ENCODE measurements at regions not wholly inside any gene's neighbourhood (a gene's known extent, or its start where the extent isn't known, plus 50 kb on each side); places are given as distances from the start of the nearest gene placed in this dataset.

DNA sequence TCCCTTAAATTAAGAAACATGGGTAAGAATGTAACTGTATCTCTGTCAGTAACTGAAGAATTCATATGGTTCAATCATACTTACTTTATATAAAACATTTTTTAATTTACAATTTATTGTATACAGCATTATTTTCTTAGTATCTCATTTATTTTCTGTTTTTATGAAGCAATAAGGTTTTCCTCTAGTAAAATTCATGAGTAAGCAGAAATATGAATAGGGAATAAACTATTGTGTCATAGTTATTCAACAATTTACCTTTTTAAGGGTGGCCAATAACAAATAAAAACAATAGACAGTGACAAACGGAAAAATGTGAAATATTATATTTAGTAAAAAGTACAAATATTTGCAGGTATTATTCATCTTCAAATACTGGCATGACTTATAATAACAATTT is 624.4 kb downstream of the TECRL start:
- TF ChIP-seq, protein P1, sequence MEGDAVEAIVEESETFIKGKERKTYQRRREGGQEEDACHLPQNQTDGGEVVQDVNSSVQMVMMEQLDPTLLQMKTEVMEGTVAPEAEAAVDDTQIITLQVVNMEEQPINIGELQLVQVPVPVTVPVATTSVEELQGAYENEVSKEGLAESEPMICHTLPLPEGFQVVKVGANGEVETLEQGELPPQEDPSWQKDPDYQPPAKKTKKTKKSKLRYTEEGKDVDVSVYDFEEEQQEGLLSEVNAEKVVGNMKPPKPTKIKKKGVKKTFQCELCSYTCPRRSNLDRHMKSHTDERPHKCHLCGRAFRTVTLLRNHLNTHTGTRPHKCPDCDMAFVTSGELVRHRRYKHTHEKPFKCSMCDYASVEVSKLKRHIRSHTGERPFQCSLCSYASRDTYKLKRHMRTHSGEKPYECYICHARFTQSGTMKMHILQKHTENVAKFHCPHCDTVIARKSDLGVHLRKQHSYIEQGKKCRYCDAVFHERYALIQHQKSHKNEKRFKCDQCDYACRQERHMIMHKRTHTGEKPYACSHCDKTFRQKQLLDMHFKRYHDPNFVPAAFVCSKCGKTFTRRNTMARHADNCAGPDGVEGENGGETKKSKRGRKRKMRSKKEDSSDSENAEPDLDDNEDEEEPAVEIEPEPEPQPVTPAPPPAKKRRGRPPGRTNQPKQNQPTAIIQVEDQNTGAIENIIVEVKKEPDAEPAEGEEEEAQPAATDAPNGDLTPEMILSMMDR (IDR thresholded peaks at IDR 0.05), result no peak
- no peak for TF ChIP-seq POLR2AphosphoS5 (IDR thresholded peaks at IDR 0.05; ENCODE audit: low read depth, low read length)

Measured in Panc1 (cell line).